ENCODE measurements at regions not wholly inside any gene's neighbourhood (a gene's known extent, or its start where the extent isn't known, plus 50 kb on each side); places are given as distances from the start of the nearest gene placed in this dataset.

GRCh38 chr13:34853161-34853560, 88.9 kb upstream of the NBEA start:
- no peak for DNase-seq

- DNase-seq: no peak
These were observed 84.3 kb upstream of the NBEA start for GRCh38 chr13:34857558-34858325.

- no peak for DNase-seq
These were observed 79.8 kb upstream of the NBEA start for GRCh38 chr13:34862311-34862710.

GRCh38 chr13:34862716-34863115, 79.4 kb upstream of the NBEA start:
- DNase-seq: no peak

GRCh38 chr13:34863360-34864135, 78.5 kb upstream of the NBEA start:
- no peak for DNase-seq

- DNase-seq: no peak
These were observed 77.4 kb upstream of the NBEA start for GRCh38 chr13:34864671-34865070.

GRCh38 chr13:34867590-34867989, 74.5 kb upstream of the NBEA start:
- no peak for DNase-seq

GRCh38 chr13:34868733-34869132, 73.3 kb upstream of the NBEA start:
- DNase-seq: no peak

GRCh38 chr13:34869696-34870095, 72.4 kb upstream of the NBEA start:
- DNase-seq: no peak

- no peak for DNase-seq
These were observed 63.7 kb upstream of the NBEA start for GRCh38 chr13:34878329-34878728.

GRCh38 chr13:34879851-34880250, 62.2 kb upstream of the NBEA start:
- DNase-seq: no peak

- DNase-seq: no peak
These were observed 60.6 kb upstream of the NBEA start for GRCh38 chr13:34881494-34881893.

- DNase-seq: no peak
These were observed 58.7 kb upstream of the NBEA start for GRCh38 chr13:34883396-34883795.

GRCh38 chr13:34884366-34884765, 57.7 kb upstream of the NBEA start:
- no peak for DNase-seq

GRCh38 chr13:34886121-34886875, 55.8 kb upstream of the NBEA start:
- no peak for DNase-seq

GRCh38 chr13:34886987-34887386, 55.1 kb upstream of the NBEA start:
- no peak for DNase-seq

All from cerebellar nuclear complex (tissue), 1 donor.